GM18909 (cell line): ENCODE measurements at regions not wholly inside any gene's neighbourhood (a gene's known extent, or its start where the extent isn't known, plus 50 kb on each side); places are given as distances from the start of the nearest gene placed in this dataset.
"Not testable (repeated sequence)": the region's sequence is repeated elsewhere in the genome, so short reads cannot be mapped to it uniquely, and the experiment has no call there.

Source experiments
- ATAC-seq: cut with Tn5 transposase; IDR thresholded peaks from one replicate; pipeline ENCODE4 v1.9.1; 2021; ENCODE audit warnings: mild to moderate bottlenecking; ENCODE audit not compliant: unreplicated experiment, poor library complexity

DNA sequence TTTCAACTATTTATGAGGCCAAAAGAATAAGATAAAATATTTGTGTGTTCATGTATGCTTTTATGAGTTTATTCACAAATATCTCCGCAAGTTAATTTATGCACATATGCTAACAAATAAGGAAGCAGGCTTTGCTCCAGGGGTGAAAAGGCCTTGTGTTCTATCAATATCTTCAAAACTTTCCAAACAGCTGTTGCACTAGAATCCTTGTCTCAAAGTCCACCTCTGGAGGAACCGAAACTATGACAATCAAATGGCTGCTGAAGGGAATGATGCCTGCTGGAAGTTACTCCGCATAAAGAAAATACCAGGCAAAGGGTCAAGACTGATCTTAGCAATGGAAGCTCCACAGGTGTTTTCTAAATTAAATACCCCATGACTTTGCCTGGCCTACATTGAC, 145.0 kb upstream of the GHITM start:
- no peak for ATAC-seq

GRCh38 chr10:83995738-83996331, 143.5 kb upstream of the GHITM start:
- no peak for ATAC-seq

DNA sequence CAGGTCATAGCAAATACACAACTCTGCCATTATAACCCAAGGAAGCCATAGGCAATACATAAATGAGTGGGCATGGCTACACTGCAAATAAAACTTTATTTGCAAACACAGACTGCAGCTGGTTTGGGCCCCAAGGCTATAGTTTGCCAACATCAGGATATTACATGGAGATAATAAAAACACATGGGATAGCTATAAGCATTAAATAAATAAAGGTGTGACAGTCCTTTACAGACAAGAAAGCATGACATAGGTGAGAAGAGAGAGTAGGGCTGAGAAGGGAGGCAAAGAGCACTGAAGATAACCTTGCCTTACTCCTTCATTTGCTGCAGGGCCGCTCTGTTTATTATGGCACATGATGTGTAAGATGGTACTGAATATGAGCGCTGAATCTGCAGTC, 135.1 kb upstream of the GHITM start:
- no peak for ATAC-seq

- ATAC-seq: no peak
Observed at GRCh38 chr10:84005403-84005802, 133.9 kb upstream of the GHITM start.

GRCh38 chr10:84007482-84007881, 131.8 kb upstream of the GHITM start:
- ATAC-seq: no peak

DNA sequence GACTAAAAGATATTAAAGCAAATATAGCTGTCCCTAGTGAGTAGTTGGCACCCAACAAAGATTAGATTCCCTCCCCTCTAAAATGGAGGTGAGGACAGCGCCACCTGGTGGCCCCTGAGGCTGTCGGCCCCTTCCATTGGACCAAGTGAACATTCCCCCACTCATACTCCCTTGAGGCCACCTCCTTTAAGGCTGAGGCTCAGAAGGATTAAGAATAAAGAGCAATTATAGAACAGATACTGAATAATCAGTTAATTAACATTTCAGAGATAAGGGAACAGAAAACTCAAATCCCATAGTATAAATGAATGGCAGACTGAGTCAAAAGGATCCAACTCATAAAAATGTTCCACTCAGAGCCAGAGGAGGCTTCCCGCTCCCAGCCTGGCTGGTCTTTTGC, 130.4 kb upstream of the GHITM start:
- peak; percentile 62 for ATAC-seq

- ATAC-seq: no peak
Observed at GRCh38 chr10:84012431-84012830, 126.9 kb upstream of the GHITM start.

GRCh38 chr10:84012831-84013458, 126.4 kb upstream of the GHITM start:
- ATAC-seq: peak; percentile 97

DNA sequence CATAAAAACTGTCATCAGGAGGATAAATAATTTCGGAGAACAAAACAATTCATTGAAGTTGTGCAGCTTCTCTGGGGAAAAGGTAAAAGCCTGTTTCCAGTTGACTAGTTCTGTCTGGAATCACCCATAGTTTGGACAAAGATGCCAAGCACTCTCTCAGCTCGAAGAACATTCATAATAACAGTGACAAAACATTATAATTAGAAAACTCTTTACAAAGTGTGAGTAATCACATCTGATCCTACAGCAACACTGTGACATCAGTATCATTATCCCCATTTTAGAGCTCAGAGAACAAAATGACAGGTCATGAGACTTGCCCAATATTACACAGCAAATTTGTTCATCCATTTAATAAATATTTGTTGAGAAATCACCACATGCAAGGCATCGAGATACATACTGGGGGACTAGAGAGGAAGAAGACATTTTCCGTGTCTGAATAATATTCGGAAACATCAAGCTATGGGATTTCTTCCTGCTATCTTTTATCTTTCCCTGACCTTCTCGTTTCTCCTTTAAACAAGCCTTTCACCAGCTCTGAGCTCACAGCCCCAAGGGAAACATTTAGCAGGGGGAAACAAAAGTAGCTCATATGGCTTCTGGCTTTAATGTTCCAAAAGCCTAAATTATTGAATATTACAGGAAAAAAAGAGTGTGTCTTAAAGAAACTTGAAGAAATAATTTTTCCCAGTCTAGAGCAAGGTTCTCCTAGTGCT, 123.3 kb upstream of the GHITM start:
- ATAC-seq: no peak

GRCh38 chr10:84018826-84019225, 120.5 kb upstream of the GHITM start:
- no peak for ATAC-seq

- ATAC-seq: not testable (repeated sequence)
Observed at GRCh38 chr10:84019854-84020458, 119.4 kb upstream of the GHITM start.

- ATAC-seq: no peak
Observed at GRCh38 chr10:84026821-84027257, 112.5 kb upstream of the GHITM start.

DNA sequence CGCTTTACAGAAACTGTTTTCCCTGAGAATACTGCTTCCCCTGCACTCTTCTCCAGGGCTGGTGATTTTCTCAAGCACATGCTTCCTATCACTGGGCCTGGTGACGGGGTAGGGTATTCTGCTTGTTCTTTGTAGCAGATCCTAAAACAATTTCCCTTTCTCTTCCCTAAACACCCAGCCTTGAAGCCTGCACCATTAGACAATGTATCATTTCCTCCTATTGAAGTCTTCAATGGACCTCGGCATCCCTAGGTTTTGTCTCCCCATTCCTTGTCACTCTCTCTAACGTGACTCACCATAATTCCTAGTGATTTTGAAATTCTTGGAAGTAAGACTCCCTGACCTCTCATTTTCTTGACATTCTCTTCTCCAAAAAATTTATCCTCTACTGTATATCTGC, 109.5 kb upstream of the GHITM start:
- ATAC-seq: no peak

DNA sequence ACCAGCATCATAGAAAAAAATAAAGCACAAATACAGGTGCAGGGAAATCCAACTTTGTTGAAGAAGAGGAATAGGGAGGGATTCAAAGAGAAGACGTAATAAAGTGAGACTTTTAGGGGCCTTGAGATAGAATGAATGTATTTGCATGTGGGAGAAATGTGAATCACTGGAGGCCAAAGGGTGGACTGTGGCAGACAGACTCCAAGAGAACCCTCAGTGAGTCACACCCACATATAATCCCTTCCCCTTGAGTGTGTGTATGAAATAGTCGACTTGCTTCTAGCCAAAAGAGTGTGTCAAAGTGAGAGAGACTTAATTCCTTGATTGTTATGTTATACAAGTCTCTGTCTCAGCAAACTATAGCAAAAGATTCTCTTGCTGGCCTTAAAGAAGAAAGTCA, 101.3 kb upstream of the GHITM start:
- ATAC-seq: no peak

- ATAC-seq: no peak
Observed at GRCh38 chr10:84039957-84040356, 99.4 kb upstream of the GHITM start.

DNA sequence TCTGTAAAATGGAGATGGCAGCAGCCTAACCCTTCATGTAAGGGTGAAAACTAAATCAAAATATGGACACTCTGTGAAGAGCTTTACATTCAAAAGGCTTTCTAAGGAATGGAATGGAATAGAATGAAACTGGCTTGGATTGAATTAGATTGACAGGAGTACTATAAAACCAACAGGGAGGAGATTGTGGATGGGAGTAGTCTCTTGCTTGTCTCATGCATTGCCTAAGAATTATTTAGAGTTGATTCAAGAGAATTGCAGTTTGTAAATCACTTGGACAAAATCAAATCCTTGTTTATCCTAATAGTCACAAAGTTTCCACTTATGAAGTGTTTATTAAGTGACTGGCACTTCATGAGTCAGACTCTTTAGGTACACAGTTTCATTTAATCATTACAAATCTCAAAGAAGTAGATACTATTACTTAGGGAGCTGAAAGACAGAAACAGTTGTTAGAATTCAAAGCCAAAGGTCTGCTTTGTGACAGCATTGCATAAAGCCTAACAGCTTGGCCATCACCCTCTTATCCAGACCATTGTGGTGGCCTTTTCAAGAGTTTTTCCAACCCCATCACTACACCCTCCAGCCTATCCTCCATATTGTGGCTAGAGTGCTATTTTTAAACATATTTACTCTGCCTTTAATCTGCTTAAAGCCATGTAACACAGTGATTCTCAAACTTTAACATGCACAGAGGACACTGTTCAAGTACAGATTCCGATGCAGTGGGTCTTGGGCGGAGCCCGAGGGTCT, 91.9 kb upstream of the GHITM start:
- no peak for ATAC-seq

- ATAC-seq: no peak
Observed at GRCh38 chr10:84049645-84050011, 89.7 kb upstream of the GHITM start.

DNA sequence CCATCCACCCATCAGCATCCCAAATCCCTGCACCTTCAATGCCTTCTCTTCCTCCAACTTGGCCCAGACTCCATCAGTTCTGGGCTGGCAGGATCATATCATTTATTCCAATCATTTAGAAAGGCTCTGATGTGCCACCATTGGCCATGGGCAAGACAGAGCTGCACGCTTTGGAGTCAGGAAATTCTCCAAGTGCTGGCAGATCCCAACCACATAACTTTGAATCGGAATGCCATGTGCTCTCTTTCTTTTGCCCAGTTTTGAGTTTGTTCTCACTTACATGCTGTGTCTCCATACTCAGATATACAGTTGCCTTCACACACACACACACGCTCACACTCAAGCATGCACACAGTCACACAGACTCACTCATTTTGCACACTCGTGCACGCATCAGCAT, 85.7 kb upstream of the GHITM start:
- no peak for ATAC-seq

- no peak for ATAC-seq
Observed at GRCh38 chr10:84054743-84055142, 84.6 kb upstream of the GHITM start.

DNA sequence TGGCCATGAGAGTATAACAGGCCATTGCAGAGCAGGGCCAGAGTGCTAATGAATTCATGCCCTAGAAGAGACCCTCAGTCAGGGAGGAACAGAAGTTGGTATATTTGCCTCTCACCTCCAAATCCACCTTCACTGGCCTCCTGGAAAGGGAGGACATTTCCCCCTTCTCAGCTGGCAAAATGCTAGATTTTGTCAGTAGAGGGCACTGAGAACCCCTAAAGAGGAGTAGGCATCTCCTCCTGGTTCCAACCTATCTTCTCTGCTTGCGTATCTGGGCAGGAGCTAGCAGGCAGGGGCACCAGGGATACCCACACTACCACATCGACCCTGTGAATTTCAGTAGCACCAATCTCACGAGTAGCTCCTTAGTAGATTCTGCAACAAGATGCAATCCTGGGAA, 79.8 kb upstream of the GHITM start:
- no peak for ATAC-seq

- ATAC-seq: no peak
Observed at GRCh38 chr10:84063440-84063839, 75.9 kb upstream of the GHITM start.
